ENCODE measurements at regions not wholly inside any gene's neighbourhood (a gene's known extent, or its start where the extent isn't known, plus 50 kb on each side); places are given as distances from the start of the nearest gene placed in this dataset.

DNA sequence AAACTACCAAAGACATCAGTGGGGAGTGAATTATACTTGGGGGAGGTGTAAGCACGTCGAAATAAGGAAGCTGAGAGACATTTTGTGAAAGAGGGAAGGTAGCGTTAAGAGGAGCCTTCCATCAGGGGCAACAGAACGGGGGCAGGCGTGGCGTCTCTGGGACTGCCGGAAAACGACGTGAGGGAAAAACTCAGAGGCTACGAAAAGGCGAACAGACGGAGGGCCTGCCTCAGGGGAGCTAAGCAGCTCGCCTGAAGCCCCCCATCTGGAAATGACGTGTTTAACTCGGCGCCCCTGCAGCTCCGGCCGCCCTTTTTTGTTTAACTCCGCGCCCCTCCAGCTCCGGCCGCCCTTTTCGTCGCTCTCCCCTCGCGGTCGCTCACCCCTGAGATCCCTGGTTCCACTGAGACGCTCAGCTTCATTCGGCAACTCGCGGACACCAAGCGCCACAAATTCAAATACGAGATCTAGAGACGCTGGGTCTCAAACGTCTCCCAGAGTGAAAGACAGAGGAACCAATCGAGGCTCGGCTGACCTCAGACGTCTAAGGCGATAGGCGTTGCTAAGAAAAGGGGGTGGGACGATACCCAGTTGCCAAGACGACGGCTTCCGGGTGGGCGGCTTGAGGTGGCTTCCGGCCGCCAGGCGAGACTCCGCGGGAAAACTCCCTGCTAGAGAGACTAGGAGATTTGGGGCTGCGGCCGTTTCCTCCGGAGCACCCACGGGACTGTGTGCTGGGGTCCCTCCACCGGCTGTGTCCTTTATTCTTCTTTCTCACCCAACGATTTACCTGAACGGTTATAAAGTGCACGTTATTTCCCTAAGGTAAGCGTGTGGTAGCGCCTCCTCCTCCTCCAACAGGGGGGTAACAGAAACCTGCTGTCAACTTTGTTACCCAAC, 383.2 kb downstream of the ZFHX3 start (continued):
- TF ChIP-seq NONO (IDR thresholded peaks at IDR 0.05; ENCODE audit: low read depth in 2 of 2, low read length in 1 of 2) (no peak), ELF2 (CRISPR knock-in tag; IDR thresholded peaks at IDR 0.05) (no peak), CEBPB (tag; IDR thresholded peaks at IDR 0.05) (no peak), RB1 (IDR thresholded peaks at IDR 0.05; ENCODE audit: low read depth) (peak; percentile 80), ZNF408 (CRISPR knock-in tag; IDR thresholded peaks at IDR 0.05; ENCODE audit: low read depth) (no peak), CBX5 (IDR thresholded peaks at IDR 0.05; ENCODE audit: borderline replicate concordance, low read depth) (no peak), ZNF277 (CRISPR knock-in tag; IDR thresholded peaks at IDR 0.05; ENCODE audit: borderline replicate concordance) (no peak), ZBTB7A (IDR thresholded peaks at IDR 0.05; ENCODE audit: borderline replicate concordance, control insufficient read depth, low read depth, low read length) (peak; percentile 50; the same call in 1 of the 2 replicates), MAFG (tag; conservative IDR thresholded peaks at IDR 0.05) (no peak), NELFE (IDR thresholded peaks at IDR 0.05; ENCODE audit: insufficient read depth, insufficient read length) (no peak), TRIM24 (IDR thresholded peaks at IDR 0.05) (no peak), KDM4B (IDR thresholded peaks at IDR 0.05; ENCODE audit: borderline replicate concordance in 2 of 2, low read depth in 1 of 2) (peak in 1 of 2 experiments; percentile 45; a peak in 1 of 4 replicates), POLR3G (IDR thresholded peaks at IDR 0.05; ENCODE audit: extremely low read depth, insufficient read length, insufficient replicate concordance) (no peak)
- TF ChIP-seq, protein P1, sequence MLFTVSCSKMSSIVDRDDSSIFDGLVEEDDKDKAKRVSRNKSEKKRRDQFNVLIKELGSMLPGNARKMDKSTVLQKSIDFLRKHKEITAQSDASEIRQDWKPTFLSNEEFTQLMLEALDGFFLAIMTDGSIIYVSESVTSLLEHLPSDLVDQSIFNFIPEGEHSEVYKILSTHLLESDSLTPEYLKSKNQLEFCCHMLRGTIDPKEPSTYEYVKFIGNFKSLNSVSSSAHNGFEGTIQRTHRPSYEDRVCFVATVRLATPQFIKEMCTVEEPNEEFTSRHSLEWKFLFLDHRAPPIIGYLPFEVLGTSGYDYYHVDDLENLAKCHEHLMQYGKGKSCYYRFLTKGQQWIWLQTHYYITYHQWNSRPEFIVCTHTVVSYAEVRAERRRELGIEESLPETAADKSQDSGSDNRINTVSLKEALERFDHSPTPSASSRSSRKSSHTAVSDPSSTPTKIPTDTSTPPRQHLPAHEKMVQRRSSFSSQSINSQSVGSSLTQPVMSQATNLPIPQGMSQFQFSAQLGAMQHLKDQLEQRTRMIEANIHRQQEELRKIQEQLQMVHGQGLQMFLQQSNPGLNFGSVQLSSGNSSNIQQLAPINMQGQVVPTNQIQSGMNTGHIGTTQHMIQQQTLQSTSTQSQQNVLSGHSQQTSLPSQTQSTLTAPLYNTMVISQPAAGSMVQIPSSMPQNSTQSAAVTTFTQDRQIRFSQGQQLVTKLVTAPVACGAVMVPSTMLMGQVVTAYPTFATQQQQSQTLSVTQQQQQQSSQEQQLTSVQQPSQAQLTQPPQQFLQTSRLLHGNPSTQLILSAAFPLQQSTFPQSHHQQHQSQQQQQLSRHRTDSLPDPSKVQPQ (CRISPR knock-in tag; IDR thresholded peaks at IDR 0.05; ENCODE audit: borderline replicate concordance), result no peak
- TF ChIP-seq, protein P2, sequence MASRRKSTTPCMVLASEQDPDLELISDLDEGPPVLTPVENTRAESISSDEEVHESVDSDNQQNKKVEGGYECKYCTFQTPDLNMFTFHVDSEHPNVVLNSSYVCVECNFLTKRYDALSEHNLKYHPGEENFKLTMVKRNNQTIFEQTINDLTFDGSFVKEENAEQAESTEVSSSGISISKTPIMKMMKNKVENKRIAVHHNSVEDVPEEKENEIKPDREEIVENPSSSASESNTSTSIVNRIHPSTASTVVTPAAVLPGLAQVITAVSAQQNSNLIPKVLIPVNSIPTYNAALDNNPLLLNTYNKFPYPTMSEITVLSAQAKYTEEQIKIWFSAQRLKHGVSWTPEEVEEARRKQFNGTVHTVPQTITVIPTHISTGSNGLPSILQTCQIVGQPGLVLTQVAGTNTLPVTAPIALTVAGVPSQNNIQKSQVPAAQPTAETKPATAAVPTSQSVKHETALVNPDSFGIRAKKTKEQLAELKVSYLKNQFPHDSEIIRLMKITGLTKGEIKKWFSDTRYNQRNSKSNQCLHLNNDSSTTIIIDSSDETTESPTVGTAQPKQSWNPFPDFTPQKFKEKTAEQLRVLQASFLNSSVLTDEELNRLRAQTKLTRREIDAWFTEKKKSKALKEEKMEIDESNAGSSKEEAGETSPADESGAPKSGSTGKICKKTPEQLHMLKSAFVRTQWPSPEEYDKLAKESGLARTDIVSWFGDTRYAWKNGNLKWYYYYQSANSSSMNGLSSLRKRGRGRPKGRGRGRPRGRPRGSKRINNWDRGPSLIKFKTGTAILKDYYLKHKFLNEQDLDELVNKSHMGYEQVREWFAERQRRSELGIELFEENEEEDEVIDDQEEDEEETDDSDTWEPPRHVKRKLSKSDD (conservative IDR thresholded peaks at IDR 0.05; ENCODE audit: low read length), result no peak; the same call in 1 of the 2 replicates
- TF ChIP-seq, protein P3, sequence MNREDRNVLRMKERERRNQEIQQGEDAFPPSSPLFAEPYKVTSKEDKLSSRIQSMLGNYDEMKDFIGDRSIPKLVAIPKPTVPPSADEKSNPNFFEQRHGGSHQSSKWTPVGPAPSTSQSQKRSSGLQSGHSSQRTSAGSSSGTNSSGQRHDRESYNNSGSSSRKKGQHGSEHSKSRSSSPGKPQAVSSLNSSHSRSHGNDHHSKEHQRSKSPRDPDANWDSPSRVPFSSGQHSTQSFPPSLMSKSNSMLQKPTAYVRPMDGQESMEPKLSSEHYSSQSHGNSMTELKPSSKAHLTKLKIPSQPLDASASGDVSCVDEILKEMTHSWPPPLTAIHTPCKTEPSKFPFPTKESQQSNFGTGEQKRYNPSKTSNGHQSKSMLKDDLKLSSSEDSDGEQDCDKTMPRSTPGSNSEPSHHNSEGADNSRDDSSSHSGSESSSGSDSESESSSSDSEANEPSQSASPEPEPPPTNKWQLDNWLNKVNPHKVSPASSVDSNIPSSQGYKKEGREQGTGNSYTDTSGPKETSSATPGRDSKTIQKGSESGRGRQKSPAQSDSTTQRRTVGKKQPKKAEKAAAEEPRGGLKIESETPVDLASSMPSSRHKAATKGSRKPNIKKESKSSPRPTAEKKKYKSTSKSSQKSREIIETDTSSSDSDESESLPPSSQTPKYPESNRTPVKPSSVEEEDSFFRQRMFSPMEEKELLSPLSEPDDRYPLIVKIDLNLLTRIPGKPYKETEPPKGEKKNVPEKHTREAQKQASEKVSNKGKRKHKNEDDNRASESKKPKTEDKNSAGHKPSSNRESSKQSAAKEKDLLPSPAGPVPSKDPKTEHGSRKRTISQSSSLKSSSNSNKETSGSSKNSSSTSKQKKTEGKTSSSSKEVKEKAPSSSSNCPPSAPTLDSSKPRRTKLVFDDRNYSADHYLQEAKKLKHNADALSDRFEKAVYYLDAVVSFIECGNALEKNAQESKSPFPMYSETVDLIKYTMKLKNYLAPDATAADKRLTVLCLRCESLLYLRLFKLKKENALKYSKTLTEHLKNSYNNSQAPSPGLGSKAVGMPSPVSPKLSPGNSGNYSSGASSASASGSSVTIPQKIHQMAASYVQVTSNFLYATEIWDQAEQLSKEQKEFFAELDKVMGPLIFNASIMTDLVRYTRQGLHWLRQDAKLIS (CRISPR knock-in tag; IDR thresholded peaks at IDR 0.05), result no peak

All from K562 (cell line).